ENCODE measurements at regions not wholly inside any gene's neighbourhood (a gene's known extent, or its start where the extent isn't known, plus 50 kb on each side); places are given as distances from the start of the nearest gene placed in this dataset.

DNA sequence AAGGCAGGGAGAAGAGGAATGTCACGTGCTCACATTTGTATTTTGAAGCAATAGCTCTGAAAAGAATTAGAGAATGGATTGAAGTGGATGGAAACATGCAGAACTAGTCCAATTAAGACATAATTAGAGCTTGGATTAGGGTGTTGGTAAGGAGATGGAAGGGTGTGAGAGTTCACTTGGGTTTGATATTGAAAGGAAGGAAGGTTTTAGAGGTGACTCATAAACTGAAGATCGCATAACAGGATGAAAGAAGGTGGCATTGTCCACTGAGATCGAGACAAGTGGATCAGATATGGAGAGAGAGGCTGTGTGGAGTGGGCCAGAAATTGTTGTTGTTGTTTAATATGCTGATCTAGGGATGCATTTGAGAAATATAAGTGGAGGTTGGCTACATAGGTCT, 244.0 kb upstream of the SMIM31 start:
- H3K9me3 ChIP-seq (ENCODE audit: insufficient read depth, low read length) = no peaks in the 10 kb centered on the region
- no peaks in the 10 kb centered on the region for H3K36me3 ChIP-seq (replicated peaks; ENCODE audit: low read depth, low read length)
- no peak overlapping the region for H2AFZ ChIP-seq (ENCODE audit: low read depth, low read length)
- H3K79me2 ChIP-seq (ENCODE audit: low read length) = no peaks in the 10 kb centered on the region
- H3K4me1 ChIP-seq (ENCODE audit: low read length) = peaks cover 36% of the 10 kb centered on the region
- H3K27me3 ChIP-seq (ENCODE audit: low read depth, low read length) = no peaks in the 10 kb centered on the region
- no peak overlapping the region for H3K4me2 ChIP-seq (ENCODE audit: low read length)
- H3K9ac ChIP-seq (ENCODE audit: low read length) = no peak overlapping the region
- no peaks in the 10 kb centered on the region for H4K20me1 ChIP-seq (ENCODE audit: insufficient read depth, low read length)
- TF ChIP-seq EZH2phosphoT487 (IDR thresholded peaks at IDR 0.05; ENCODE audit: low read depth) = no peak
- TF ChIP-seq CTCF (IDR thresholded peaks at IDR 0.05; ENCODE audit: low read depth, low read length) = no peak
- H3K27ac ChIP-seq (ENCODE audit: low read length) = no peak overlapping the region
- H3K4me3 ChIP-seq (ENCODE audit: low read length) = no peak overlapping the region

GRCh38 chr4:164512124-164512523, 241.8 kb upstream of the SMIM31 start:
- Histone ChIP-seq H3K27ac (ENCODE audit: low read length) (peak overlapping the region; percentile 5), H3K4me2 (ENCODE audit: low read length) (peak overlapping the region; percentile 56), H4K20me1 (ENCODE audit: insufficient read depth, low read length) (no peaks in the 10 kb centered on the region), H2AFZ (ENCODE audit: low read depth, low read length) (peak overlapping the region; percentile 52; the same call in 1 of the 2 replicates), H3K9ac (ENCODE audit: low read length) (no peak overlapping the region), H3K79me2 (ENCODE audit: low read length) (no peaks in the 10 kb centered on the region), H3K36me3 (replicated peaks; ENCODE audit: low read depth, low read length) (no peaks in the 10 kb centered on the region), H3K9me3 (ENCODE audit: insufficient read depth, low read length) (no peaks in the 10 kb centered on the region), H3K4me3 (ENCODE audit: low read length) (peak overlapping the region; percentile 24), H3K4me1 (ENCODE audit: low read length) (peaks cover 29% of the 10 kb centered on the region), H3K27me3 (ENCODE audit: low read depth, low read length) (no peaks in the 10 kb centered on the region)
- TF ChIP-seq EZH2phosphoT487 (IDR thresholded peaks at IDR 0.05; ENCODE audit: low read depth) (no peak), CTCF (IDR thresholded peaks at IDR 0.05; ENCODE audit: low read depth, low read length) (no peak)

DNA sequence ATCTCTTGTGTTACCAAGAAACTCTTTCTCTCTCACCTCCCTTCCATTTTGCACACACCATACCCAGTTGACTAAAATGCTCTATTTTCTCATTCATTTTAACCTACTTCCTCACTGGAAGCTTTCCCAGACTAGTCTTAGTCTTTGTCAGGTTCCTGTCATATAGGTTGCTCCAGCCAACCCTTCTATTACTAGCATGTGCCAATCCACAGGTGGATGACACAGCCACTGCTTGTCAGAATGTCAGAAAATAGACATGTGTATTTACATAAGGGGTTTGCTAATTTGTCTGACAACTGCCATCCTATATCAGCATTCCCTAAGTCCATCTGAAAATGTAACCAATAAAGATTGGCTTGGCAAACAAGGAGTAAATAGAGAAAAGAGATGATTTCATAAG, 239.2 kb upstream of the SMIM31 start:
- Histone ChIP-seq H3K4me1 (ENCODE audit: low read length) (peaks cover 27% of the 10 kb centered on the region), H3K36me3 (replicated peaks; ENCODE audit: low read depth, low read length) (no peaks in the 10 kb centered on the region), H4K20me1 (ENCODE audit: insufficient read depth, low read length) (no peaks in the 10 kb centered on the region), H3K9ac (ENCODE audit: low read length) (no peak overlapping the region), H3K4me2 (ENCODE audit: low read length) (no peak overlapping the region), H2AFZ (ENCODE audit: low read depth, low read length) (no peak overlapping the region), H3K27me3 (ENCODE audit: low read depth, low read length) (no peaks in the 10 kb centered on the region), H3K79me2 (ENCODE audit: low read length) (no peaks in the 10 kb centered on the region), H3K9me3 (ENCODE audit: insufficient read depth, low read length) (no peaks in the 10 kb centered on the region), H3K27ac (ENCODE audit: low read length) (no peak overlapping the region), H3K4me3 (ENCODE audit: low read length) (no peak overlapping the region)
- TF ChIP-seq EZH2phosphoT487 (IDR thresholded peaks at IDR 0.05; ENCODE audit: low read depth) (no peak), CTCF (IDR thresholded peaks at IDR 0.05; ENCODE audit: low read depth, low read length) (no peak)

DNA sequence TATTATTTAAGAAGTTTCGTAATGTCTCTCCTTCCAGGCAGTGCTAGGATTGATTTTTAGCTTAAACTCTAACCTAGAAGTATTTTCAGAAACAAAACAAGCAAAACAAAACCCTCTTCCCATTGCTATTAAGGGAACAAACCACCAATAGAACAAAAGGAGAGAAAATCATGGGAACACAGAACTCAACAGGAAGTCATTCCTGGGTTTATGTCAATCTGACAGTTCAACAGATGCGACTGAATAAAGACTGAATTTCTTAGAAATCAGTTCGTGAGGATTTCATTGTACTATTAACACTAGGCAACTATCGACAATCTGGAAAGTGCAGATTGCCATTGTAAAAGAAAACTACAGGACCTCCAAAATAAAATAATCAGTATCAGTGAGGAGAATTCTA, 229.1 kb upstream of the SMIM31 start:
- Histone ChIP-seq H3K4me3 (ENCODE audit: low read length) (no peak overlapping the region), H3K4me1 (ENCODE audit: low read length) (peaks cover 19% of the 10 kb centered on the region), H3K4me2 (ENCODE audit: low read length) (no peak overlapping the region), H3K9me3 (ENCODE audit: insufficient read depth, low read length) (no peaks in the 10 kb centered on the region), H3K27me3 (ENCODE audit: low read depth, low read length) (no peaks in the 10 kb centered on the region), H3K36me3 (replicated peaks; ENCODE audit: low read depth, low read length) (no peaks in the 10 kb centered on the region), H4K20me1 (ENCODE audit: insufficient read depth, low read length) (no peaks in the 10 kb centered on the region), H3K79me2 (ENCODE audit: low read length) (no peaks in the 10 kb centered on the region), H3K9ac (ENCODE audit: low read length) (no peak overlapping the region), H2AFZ (ENCODE audit: low read depth, low read length) (no peak overlapping the region), H3K27ac (ENCODE audit: low read length) (no peak overlapping the region)
- TF ChIP-seq CTCF (IDR thresholded peaks at IDR 0.05; ENCODE audit: low read depth, low read length) = no peak
- no peak for TF ChIP-seq EZH2phosphoT487 (IDR thresholded peaks at IDR 0.05; ENCODE audit: low read depth)

Measured in OCI-LY3 (cell line).